Spinal cord (tissue), 9 donors: ENCODE measurements at regions not wholly inside any gene's neighbourhood (a gene's known extent, or its start where the extent isn't known, plus 50 kb on each side); places are given as distances from the start of the nearest gene placed in this dataset.

ENCODE experiments used
- DNase-seq, 6 donors: peaks; one replicate each; pipeline versions ENCODE4 v3.0.0 to v3.0.0-alpha.2; 2013 to 2015; ENCODE audit warnings: low spot score in 6 of 6, low read depth in 4 of 6
- H3K27ac ChIP-seq: one replicate; pipeline ENCODE4 v1.5.1; 2013; ENCODE audit warnings: low read depth, low read length, control low read depth
- H3K27me3 ChIP-seq: one replicate; pipeline ENCODE4 v1.6.1; 2013; ENCODE audit warnings: low read length; ENCODE audit not compliant: control insufficient read depth, insufficient read depth
- H3K36me3 ChIP-seq: one replicate; pipeline ENCODE4 v1.6.1; 2013; ENCODE audit warnings: low read length; ENCODE audit not compliant: control insufficient read depth, insufficient read depth
- H3K4me1 ChIP-seq: one replicate; pipeline ENCODE4 v1.6.1; 2013; ENCODE audit warnings: low read length; ENCODE audit not compliant: control insufficient read depth, insufficient read depth
- H3K4me3 ChIP-seq: one replicate; pipeline ENCODE4 v1.5.1; 2013; ENCODE audit warnings: low read depth, low read length, control low read depth
- H3K9me3 ChIP-seq: one replicate; pipeline ENCODE4 v1.6.1; 2013; ENCODE audit warnings: low read length; ENCODE audit not compliant: control insufficient read depth, insufficient read depth
- WGBS: methylation state at CpG from one replicate; pipeline ENCODE4 v1.1.5; 2013; ENCODE audit warnings: missing lambda C conversion rate; ENCODE audit not compliant: insufficient coverage; 5-methylcytosine and 5-hydroxymethylcytosine counted together
- donor health status: healthy.

DNA sequence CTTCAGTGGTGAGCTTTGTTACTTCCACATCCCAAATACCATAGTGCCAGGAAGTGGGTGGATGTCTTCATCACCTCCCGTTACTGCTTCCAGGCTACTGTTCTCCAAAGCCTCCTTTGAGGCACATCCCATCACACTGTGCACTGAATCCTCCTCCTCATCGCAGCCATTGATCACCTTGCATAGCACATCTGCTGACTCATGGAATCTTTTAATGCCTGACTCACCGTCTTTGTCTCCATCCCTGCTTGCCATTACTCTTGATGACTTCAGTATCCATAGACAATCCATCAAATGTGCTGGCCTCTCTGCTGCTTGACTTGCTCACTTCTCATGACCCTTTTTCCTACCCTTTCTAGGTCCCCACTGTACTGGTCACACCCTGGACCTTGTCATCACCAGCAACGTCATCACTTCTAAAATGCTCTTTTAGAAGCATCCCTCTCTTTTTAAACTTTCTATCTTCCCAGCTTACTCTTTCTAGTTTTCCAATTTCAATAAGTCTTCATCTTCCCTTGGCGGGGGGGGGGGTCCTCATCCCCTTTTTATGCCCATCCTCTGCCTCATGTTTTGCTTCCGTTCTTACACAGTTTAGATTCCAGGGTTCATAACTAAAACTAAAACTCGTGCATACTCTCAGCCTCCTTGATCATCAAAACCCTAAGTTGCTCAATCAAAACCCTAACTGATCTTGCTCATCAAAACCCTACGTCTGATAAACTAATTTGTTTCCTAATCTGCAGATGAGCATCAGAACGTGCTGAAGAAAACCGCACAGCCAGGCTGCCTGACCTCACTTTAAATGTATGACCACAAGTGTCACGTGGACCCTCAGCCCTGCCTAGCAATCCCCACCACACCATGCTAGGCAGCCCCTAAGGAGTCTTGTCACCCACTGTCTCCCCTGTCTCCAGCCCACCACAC, 289.7 kb upstream of the ZFHX3 start:
- DNase-seq: no peak
- H3K4me1 ChIP-seq: peaks cover 4% of the 10 kb centered on the region
- H3K36me3 ChIP-seq: no peaks in the 10 kb centered on the region
- no peaks in the 10 kb centered on the region for H3K9me3 ChIP-seq
- no peak overlapping the region for H3K27ac ChIP-seq
- no peak overlapping the region for H3K4me3 ChIP-seq
- WGBS: 90% methylated on average over 11 of the region's 11 CpGs
- H3K27me3 ChIP-seq: peaks cover 2% of the 10 kb centered on the region

DNA sequence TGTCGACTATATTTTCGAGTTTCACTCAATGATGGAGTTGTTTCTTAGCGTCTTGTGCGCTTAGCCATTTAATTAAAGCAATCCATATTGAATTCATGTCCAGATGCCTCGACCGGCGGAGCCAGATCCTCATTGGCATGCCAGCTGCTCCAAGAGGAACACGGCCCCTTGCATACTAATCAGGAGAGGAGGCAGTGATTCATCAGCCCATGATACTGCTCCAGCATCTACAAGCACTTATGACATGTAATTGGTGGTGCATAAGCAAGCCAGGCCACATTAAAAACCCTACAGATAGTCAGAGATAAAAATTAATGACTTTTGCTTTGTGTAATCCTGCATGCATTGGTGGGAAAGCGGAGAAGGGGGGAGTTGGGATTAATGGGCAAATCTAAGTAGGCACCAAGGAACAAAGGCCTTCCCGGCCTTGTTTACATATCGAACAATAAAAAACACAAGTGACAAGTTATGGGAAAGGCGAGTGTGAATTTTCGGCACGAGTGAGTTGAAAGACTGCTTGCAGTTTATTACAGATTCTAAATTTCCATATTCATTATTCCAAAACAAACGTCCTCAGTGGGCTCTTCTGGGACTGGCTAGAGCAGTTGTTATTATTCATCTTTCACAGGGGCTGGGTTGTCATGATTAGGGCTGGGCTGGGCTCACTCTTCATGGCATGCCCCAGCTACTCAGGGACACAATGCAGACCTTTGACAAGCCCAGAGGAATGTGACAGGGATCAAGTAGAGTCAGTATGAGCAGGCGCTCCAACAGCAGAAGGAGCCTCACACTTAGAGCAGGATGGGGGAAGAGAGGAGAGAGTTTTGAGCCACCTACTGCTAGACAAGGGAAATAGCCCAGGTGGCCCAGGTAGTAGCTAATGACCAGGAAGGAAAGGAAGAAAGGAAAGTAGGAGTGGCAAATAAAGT, 281.7 kb upstream of the ZFHX3 start:
- DNase-seq: peak in 3 of 6 donors; percentile 26 to 95 (median 89)

DNA sequence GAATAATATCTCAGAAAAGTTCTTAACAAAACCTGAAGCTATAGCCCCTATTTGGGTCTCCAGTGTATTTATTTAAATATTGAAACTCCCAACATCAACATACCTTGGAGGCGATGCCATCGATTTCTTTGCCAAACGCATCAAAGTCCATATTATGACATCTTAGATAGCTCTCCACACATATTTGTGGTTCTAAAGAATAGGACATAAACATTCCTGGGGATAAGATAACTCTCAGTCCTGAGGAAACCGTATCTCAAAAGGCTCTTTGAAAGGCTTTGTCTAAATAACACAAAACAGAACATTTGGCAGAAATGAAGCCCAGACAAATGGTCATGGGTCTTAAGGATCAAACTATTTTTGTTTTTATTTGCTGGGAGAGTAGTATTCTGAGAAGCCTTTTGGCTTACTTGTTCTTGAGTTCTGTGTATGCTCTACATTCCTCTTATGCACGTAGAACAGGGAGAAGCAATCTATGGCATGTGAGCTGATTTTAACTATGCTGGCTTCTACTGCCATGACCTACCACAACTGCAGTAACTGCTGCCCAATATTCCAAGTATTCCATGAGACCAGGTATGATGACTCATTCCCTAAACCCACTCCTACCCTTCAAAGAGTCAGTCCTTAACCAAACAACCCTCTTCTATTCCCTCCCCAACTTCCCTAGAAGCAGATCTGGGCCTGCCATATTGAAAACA, 279.0 kb upstream of the ZFHX3 start:
- Histone ChIP-seq H3K27ac (no peak overlapping the region), H3K9me3 (no peaks in the 10 kb centered on the region), H3K4me3 (no peak overlapping the region), H3K27me3 (no peaks in the 10 kb centered on the region), H3K36me3 (no peaks in the 10 kb centered on the region), H3K4me1 (peaks cover 12% of the 10 kb centered on the region)
- WGBS: 86% methylated on average over 1 of the region's 5 CpGs
- no peak for DNase-seq

More for the DNA sequence above, 281.7 kb upstream of the ZFHX3 start:
- Histone ChIP-seq H3K27me3 (no peaks in the 10 kb centered on the region), H3K27ac (peak overlapping the region; percentile 41), H3K4me1 (peaks cover 16% of the 10 kb centered on the region), H3K4me3 (no peak overlapping the region), H3K36me3 (no peaks in the 10 kb centered on the region), H3K9me3 (no peaks in the 10 kb centered on the region)
- 29% methylated on average over 5 of the region's 16 CpGs for WGBS

DNA sequence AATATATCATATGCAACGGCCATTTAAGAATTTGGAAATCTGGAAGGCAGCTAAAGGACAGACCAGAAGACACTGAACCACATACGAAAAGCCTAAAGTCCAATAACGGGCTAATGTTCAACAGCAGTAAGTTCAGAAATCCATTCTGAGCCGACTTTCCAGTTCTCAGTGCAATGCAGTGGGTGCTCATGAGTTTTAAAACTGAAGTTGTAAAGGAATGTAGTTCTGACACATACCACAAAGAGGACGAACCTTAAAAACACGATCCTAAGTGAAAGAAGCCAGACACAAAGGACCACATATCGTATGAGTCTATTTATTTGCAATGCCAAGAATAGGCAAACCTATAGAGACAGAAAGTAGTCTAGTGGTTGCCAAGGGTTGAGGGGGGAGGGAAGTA, 278.3 kb upstream of the ZFHX3 start:
- Histone ChIP-seq H3K4me1 (peaks cover 12% of the 10 kb centered on the region), H3K4me3 (no peak overlapping the region), H3K27me3 (no peaks in the 10 kb centered on the region), H3K27ac (no peak overlapping the region), H3K9me3 (no peaks in the 10 kb centered on the region), H3K36me3 (no peaks in the 10 kb centered on the region)
- WGBS: 95% methylated on average over 4 of the region's 7 CpGs
- no peak for DNase-seq

DNA sequence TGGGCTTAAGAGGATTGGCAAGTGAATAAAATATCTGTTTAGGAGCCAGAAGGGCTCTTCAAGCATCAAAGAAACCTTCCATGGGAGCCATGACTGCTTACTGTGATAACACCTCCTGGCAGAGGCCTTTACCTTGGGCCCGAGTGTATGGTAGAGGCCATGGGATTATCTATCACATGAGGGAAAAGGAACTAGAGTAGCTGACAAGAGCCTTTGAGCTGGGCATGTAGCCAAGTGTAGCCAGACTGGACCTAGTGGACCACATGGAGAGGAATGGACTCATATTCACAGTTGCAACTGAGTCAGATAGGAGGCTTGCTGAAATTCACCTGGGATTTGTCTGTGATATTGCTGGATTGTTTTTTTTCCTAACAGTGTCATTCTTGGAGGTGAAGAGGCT, 276.0 kb upstream of the ZFHX3 start:
- DNase-seq: no peak
- Histone ChIP-seq H3K36me3 (no peaks in the 10 kb centered on the region), H3K27me3 (no peaks in the 10 kb centered on the region), H3K27ac (no peak overlapping the region), H3K4me3 (no peak overlapping the region), H3K9me3 (no peaks in the 10 kb centered on the region), H3K4me1 (peaks cover 6% of the 10 kb centered on the region)
- 91% methylated on average over 1 of the region's 1 CpG for WGBS

DNA sequence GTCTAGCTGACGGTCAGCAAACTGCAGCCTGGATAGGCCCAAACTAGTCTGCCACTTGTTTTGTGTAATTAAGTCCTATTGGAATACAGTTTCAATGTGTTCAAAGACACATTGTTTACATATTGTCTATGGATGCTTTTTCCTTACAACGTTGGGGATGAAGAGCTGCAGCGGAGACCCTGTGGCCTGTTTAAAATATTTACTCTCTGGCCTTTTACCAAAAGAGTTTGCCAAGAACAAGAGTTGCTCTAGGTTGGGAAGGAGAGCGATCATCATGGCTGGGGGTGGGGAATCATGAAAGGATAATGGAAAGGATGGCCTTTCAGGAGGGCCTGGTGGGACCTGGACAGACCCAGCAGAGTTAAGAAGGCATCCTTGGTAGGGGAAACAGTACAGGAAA, 274.9 kb upstream of the ZFHX3 start:
- H3K36me3 ChIP-seq: no peaks in the 10 kb centered on the region
- no peaks in the 10 kb centered on the region for H3K27me3 ChIP-seq
- H3K4me1 ChIP-seq: peaks cover 8% of the 10 kb centered on the region
- no peak overlapping the region for H3K4me3 ChIP-seq
- no peaks in the 10 kb centered on the region for H3K9me3 ChIP-seq
- no peak for DNase-seq
- no peak overlapping the region for H3K27ac ChIP-seq
- 73% methylated on average over 2 of the region's 4 CpGs for WGBS

DNA sequence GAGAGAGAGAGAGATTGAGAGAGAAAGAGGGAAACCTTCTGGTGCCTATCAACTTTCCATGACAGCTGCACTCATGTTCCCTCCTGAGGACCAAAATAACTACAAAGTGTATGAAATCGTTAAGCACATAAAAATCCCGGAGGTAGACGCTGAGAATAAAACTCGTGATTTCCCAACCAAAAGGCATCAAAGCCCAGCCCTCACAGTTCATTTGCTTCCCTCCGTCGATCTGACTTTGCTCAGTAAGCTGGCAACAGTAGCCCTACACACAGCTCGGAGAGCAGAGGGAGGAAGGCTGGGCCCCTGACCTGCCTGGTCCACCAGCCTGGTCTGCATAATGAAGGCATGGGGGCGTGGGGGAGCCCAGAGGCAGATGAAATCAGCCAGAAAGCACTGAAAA, 273.9 kb upstream of the ZFHX3 start:
- H3K36me3 ChIP-seq: no peaks in the 10 kb centered on the region
- H3K27me3 ChIP-seq: no peaks in the 10 kb centered on the region
- H3K4me1 ChIP-seq: peaks cover 8% of the 10 kb centered on the region
- no peak overlapping the region for H3K4me3 ChIP-seq
- no peak overlapping the region for H3K27ac ChIP-seq
- 31% methylated on average over 7 of the region's 8 CpGs for WGBS
- peak in 1 of 6 donors; percentile 62 for DNase-seq
- H3K9me3 ChIP-seq: no peaks in the 10 kb centered on the region

DNA sequence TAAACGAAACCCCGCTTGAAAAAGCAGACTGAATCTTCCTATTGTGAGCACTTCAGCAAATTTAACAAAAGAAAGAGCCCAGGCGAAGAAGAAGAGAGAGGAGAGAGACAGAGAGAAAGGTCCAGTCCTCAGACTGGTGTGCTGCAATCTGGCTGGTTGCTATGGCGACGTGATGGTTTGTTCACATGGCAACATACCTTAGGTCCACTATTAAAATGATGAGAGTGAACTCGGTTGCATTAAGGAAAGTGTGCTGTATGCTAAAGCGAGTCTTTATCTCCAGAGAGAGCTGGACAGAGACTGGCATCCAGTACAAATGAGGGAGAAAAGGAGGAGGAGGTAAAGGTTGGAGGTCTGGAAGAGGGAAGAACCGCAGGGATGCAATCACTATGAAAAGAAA, 271.8 kb upstream of the ZFHX3 start:
- WGBS: 51% methylated on average over 6 of the region's 8 CpGs
- H3K4me3 ChIP-seq: no peak overlapping the region
- no peaks in the 10 kb centered on the region for H3K9me3 ChIP-seq
- no peaks in the 10 kb centered on the region for H3K27me3 ChIP-seq
- no peaks in the 10 kb centered on the region for H3K36me3 ChIP-seq
- H3K4me1 ChIP-seq: peaks cover 8% of the 10 kb centered on the region
- peak in 3 of 6 donors; percentile 36 to 94 (median 67) for DNase-seq
- no peak overlapping the region for H3K27ac ChIP-seq

DNA sequence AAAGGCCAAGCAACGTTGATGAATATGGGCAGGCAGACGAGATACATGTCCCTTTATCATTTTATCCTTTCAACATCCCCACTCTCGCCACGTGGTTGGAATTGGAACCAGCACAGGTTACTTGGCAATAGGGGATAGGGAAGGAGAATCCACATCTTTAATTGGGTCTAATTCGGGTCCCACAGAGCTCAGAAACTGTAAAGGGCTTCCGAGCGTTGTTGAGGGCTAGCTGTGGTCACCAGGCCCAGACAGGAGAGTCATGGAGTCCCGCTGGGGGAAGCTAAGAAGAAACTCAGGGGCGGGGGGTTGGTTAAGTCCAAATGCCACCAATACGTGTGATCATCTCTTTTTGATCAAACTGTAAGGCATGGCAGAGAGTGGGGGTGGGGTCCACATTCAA, 271.3 kb upstream of the ZFHX3 start:
- H3K4me1 ChIP-seq: peaks cover 8% of the 10 kb centered on the region
- WGBS: 69% methylated on average over 6 of the region's 10 CpGs
- no peak overlapping the region for H3K27ac ChIP-seq

More for the DNA sequence above, 271.3 kb upstream of the ZFHX3 start:
- Histone ChIP-seq H3K27me3 (no peaks in the 10 kb centered on the region), H3K4me3 (no peak overlapping the region), H3K36me3 (no peaks in the 10 kb centered on the region), H3K9me3 (no peaks in the 10 kb centered on the region)
- DNase-seq: no peak
